Caco-2 (cell line): ENCODE measurements at regions not wholly inside any gene's neighbourhood (a gene's known extent, or its start where the extent isn't known, plus 50 kb on each side); places are given as distances from the start of the nearest gene placed in this dataset.

Experiments used
- BruUV-seq: library from RNA; stranded (reverse); fragments of 400-500 nt; replicated peaks from 2 replicates; lab custom pipeline; 2021; lab: Mats Ljungman, UMichigan
- CTCF ChIA-PET: fragments of 300-600 bp; sonication (Branson Sonifier 250); formaldehyde crosslinking; loops from one replicate; lab custom pipeline; 2022; ENCODE audit warnings: antibody characterized with exemption; lab: Charles Lee
- POLR2A ChIA-PET: fragments of 300-600 bp; sonication (Branson Sonifier 250); formaldehyde crosslinking; loops from one replicate; lab custom pipeline; 2022; ENCODE audit warnings: antibody characterized with exemption; lab: Charles Lee
- DNase-seq, 2 experiments: peaks; one replicate each; pipeline versions ENCODE4 v3.0.0 to v3.0.0-alpha.2; 2020 to 2022
- H3K27me3 ChIP-seq: replicated peaks from 2 replicates; pipeline ENCODE4 v1.6.0; 2011; ENCODE audit warnings: low read length; ENCODE audit not compliant: control insufficient read depth, insufficient read depth
- H3K36me3 ChIP-seq: 2 replicates; pipeline ENCODE4 v1.5.1; 2011; ENCODE audit warnings: low read length; ENCODE audit not compliant: control insufficient read depth, insufficient read depth
- H3K4me1 ChIP-seq: fragments of 250-450 bp; sonication (Bioruptor Pico); 2 replicates; pipeline ENCODE4 v1.5.1; 2020; ENCODE audit warnings: mild to moderate bottlenecking
- H3K4me3 ChIP-seq: 2 replicates; pipeline ENCODE4 v1.5.1; 2011; ENCODE audit warnings: low read depth, mild to moderate bottlenecking, control low read depth, low read length
- H3K9me3 ChIP-seq: fragments of 250-450 bp; sonication (Bioruptor Pico); 2 replicates; pipeline ENCODE4 v1.5.1; 2020; ENCODE audit warnings: mild to moderate bottlenecking, moderate library complexity
- H3K27ac Mint-ChIP-seq: one replicate; pipeline ENCODE4 v1.8.0; 2022; ENCODE audit warnings: mixed read lengths; ENCODE audit not compliant: unreplicated experiment
- H3K27me3 Mint-ChIP-seq: one replicate; pipeline ENCODE4 v1.8.0; 2022; ENCODE audit warnings: mixed read lengths; ENCODE audit not compliant: insufficient read depth, unreplicated experiment
- H3K36me3 Mint-ChIP-seq: one replicate; pipeline ENCODE4 v1.8.0; 2022; ENCODE audit warnings: mild to moderate bottlenecking, mixed read lengths; ENCODE audit not compliant: insufficient read depth, unreplicated experiment
- H3K4me1 Mint-ChIP-seq: one replicate; pipeline ENCODE4 v1.8.0; 2022; ENCODE audit warnings: low read depth, mixed read lengths; ENCODE audit not compliant: unreplicated experiment
- H3K4me3 Mint-ChIP-seq: one replicate; pipeline ENCODE4 v1.8.0; 2022; ENCODE audit warnings: mild to moderate bottlenecking, moderate library complexity, mixed read lengths; ENCODE audit not compliant: unreplicated experiment
- H3K9me3 Mint-ChIP-seq: one replicate; pipeline ENCODE4 v1.8.0; 2022; ENCODE audit warnings: mixed read lengths; ENCODE audit not compliant: unreplicated experiment
- intact Hi-C: fragments of 100-400 bp; cut with micrococcal nuclease; formaldehyde crosslinking; loops from one replicate; pipeline ENCODE4 v1.10.0; 2022; ENCODE audit not compliant: unreplicated experiment
- TF ChIP-seq, protein P1 (sequence below), 2 experiments: fragments of 200-600 bp in 1 of 2; IDR thresholded peaks; 1 replicate in 1 of 2; 2 replicates in 1 of 2; pipeline versions ENCODE4 v1.5.1 to v1.8.0; 2011 to 2022; ENCODE audit warnings: antibody characterized with exemption in 1 of 2, control low read depth in 1 of 2, inconsistent platforms in 1 of 2, low read depth in 1 of 2, low read length in 1 of 2, mild to moderate bottlenecking in 1 of 2, moderate library complexity in 1 of 2; ENCODE audit not compliant: insufficient read depth in 1 of 2, severe bottlenecking in 1 of 2, unreplicated experiment in 1 of 2

DNA sequence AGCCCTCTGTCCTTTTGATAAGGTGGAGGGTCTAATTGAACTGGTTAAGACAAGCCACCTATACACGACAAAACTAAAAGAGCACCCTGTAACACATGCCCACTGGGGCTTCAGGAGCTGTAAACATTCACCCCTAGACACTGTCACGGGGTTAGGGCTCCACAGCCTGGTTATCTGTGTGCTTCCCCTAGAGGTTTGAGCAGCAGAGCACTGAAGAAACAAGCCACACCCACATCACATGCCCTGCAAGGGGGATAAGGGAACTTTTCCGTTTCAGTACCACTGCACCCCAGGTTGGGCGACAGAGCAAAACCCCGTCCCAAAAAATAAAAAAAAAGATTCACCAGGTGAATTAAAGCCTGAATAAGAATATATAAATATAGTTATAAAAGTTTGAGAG, 913.7 kb upstream of the ACVR2A start:
- H3K9me3 Mint-ChIP-seq = no peaks in the 10 kb centered on the region
- H3K27me3 Mint-ChIP-seq = peaks cover 2% of the 10 kb centered on the region
- no TSS peak for BruUV-seq
- Histone ChIP-seq H3K27me3 (no peaks in the 10 kb centered on the region), H3K9me3 (no peaks in the 10 kb centered on the region), H3K36me3 (no peaks in the 10 kb centered on the region), H3K4me3 (no peak overlapping the region), H3K4me1 (no peaks in the 10 kb centered on the region)
- no peaks in the 10 kb centered on the region for H3K36me3 Mint-ChIP-seq
- no peak for DNase-seq
- CTCF ChIA-PET = no interaction called here
- intact Hi-C loops = no loop called here
- no peaks in the 10 kb centered on the region for H3K4me1 Mint-ChIP-seq
- TF ChIP-seq, protein P1, sequence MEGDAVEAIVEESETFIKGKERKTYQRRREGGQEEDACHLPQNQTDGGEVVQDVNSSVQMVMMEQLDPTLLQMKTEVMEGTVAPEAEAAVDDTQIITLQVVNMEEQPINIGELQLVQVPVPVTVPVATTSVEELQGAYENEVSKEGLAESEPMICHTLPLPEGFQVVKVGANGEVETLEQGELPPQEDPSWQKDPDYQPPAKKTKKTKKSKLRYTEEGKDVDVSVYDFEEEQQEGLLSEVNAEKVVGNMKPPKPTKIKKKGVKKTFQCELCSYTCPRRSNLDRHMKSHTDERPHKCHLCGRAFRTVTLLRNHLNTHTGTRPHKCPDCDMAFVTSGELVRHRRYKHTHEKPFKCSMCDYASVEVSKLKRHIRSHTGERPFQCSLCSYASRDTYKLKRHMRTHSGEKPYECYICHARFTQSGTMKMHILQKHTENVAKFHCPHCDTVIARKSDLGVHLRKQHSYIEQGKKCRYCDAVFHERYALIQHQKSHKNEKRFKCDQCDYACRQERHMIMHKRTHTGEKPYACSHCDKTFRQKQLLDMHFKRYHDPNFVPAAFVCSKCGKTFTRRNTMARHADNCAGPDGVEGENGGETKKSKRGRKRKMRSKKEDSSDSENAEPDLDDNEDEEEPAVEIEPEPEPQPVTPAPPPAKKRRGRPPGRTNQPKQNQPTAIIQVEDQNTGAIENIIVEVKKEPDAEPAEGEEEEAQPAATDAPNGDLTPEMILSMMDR (IDR thresholded peaks at IDR 0.05; ENCODE audit: insufficient read depth in 1 of 2, low read depth in 1 of 2, low read length in 1 of 2, severe bottlenecking in 1 of 2, unreplicated experiment in 1 of 2) = no peak
- no peak overlapping the region for H3K27ac Mint-ChIP-seq
- no peak overlapping the region for H3K4me3 Mint-ChIP-seq
- POLR2A ChIA-PET = no interaction called here

DNA sequence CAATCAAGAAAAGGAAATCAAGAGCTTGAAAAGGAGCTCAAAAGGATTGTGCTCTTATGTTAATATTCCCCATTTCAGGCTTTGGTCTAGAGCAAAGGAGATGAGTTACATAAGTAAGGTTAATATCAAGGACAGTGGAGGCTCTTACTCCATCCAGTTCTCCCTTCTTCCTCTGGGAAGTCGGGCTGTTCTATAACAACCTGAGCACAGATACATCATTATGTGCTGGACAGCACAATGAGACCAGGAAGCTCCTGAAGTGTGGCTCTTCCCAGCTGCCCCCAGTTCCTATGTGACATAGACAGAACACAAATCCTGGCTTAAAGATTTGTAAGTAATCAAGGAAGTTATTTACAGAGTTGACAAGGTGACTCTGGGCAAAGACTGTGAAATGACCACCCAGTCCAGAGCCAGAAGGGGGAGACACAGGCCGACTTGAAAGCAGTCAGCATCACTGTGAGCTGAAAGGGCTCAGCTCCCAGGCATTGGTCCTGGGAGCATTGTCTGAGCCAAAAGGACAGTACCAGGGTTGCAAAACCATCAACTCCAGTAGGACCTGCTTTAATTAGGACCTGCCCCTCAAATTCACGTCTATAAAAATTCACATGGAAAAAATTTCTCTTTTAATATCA, 917.6 kb upstream of the ACVR2A start:
- intact Hi-C loops = loop anchor here (1.0 to 10.0 kb wide), 3 partner anchors 192 to 984 kb away; no protein-coding TSS in a partner anchor
- Histone ChIP-seq H3K4me3 (no peak overlapping the region), H3K27me3 (no peaks in the 10 kb centered on the region), H3K9me3 (no peaks in the 10 kb centered on the region), H3K36me3 (no peaks in the 10 kb centered on the region), H3K4me1 (no peaks in the 10 kb centered on the region)
- Mint-ChIP-seq H3K27ac (no peak overlapping the region), H3K9me3 (no peaks in the 10 kb centered on the region), H3K27me3 (no peaks in the 10 kb centered on the region), H3K4me3 (no peak overlapping the region), H3K36me3 (no peaks in the 10 kb centered on the region), H3K4me1 (no peaks in the 10 kb centered on the region)
- BruUV-seq = no TSS peak
- POLR2A ChIA-PET = no interaction called here
- TF ChIP-seq, protein P1 (IDR thresholded peaks at IDR 0.05; ENCODE audit: insufficient read depth in 1 of 2, low read depth in 1 of 2, low read length in 1 of 2, severe bottlenecking in 1 of 2, unreplicated experiment in 1 of 2) = peak; percentile 67 to 72
- DNase-seq = peak; percentile 59 to 66
- CTCF ChIA-PET = interaction anchor here (1.0 kb wide), 2 partner anchors 156 to 984 kb away, joined by 3 to 11 read pairs; no protein-coding TSS in a partner anchor

DNA sequence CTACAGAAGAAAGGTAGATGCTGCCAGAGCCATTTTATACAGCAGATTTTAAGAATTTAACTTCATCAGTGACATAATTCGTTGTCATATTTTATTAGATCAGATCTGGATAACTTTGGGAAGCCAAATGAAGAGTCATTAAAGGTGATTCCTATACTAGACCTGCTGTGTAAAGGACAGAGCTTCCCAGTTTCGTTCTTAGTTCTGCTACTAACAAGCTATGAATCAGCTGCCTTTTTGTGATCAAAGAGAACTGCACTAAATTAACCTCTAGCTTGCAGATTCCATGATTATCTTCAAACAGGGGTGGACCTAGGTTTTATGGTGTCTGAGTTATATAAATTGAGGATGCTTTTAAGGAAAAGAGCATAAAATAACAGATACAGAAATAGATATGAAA, 926.5 kb upstream of the ACVR2A start:
- Mint-ChIP-seq H3K4me1 (no peaks in the 10 kb centered on the region), H3K4me3 (no peak overlapping the region), H3K36me3 (no peaks in the 10 kb centered on the region), H3K27me3 (no peaks in the 10 kb centered on the region), H3K27ac (no peak overlapping the region), H3K9me3 (no peaks in the 10 kb centered on the region)
- Histone ChIP-seq H3K9me3 (no peaks in the 10 kb centered on the region), H3K36me3 (no peaks in the 10 kb centered on the region), H3K27me3 (no peaks in the 10 kb centered on the region), H3K4me1 (no peaks in the 10 kb centered on the region), H3K4me3 (no peak overlapping the region)
- no peak for DNase-seq
- ChIA-PET CTCF (no interaction called here), POLR2A (no interaction called here)
- no TSS peak for BruUV-seq
- intact Hi-C loops = no loop called here
- TF ChIP-seq, protein P1 (IDR thresholded peaks at IDR 0.05; ENCODE audit: insufficient read depth in 1 of 2, low read depth in 1 of 2, low read length in 1 of 2, severe bottlenecking in 1 of 2, unreplicated experiment in 1 of 2) = no peak
